ENCODE measurements at regions not wholly inside any gene's neighbourhood (a gene's known extent, or its start where the extent isn't known, plus 50 kb on each side); places are given as distances from the start of the nearest gene placed in this dataset.

DNA sequence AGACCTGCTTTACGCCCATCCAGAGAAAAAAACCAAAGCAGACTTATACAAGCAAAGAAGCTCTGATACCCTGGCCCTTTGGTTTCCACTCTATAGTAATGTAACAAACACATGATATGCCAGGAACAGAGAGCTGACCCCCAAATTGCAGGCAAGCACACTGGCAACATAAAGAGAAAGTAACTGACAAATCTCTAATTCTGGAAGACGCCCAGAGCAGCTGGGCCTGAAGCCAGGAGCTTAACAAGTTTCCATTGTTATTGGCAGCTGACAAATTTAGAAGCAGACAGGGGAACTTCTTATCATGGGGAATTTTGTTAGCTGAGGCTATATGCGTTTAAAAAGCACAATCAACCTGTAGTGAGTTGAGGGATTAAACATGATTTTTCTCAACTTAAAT lies 158.0 kb downstream of the DLEU7 start:
- DNase-seq (ENCODE audit: low read depth) = no peak

DNA sequence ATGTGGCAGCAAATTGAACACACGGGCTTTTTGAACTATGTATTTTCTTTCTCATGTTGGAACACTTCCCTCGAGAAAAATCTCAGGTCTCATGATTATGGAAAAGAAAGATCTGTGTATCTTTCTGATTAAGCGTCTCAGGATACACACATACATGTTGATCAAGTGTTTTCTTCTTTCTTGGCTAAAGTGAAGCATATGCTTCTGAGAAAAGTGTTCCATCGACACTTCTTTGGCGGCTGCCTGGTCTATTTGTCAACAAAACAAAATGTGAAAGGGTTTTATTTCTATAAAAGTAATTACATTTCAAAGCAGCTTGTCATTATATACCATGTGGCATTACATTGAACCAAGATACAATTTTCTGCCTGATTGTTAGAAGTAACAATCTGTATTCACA lies 157.5 kb downstream of the DLEU7 start:
- DNase-seq (ENCODE audit: low read depth) = no peak

DNA sequence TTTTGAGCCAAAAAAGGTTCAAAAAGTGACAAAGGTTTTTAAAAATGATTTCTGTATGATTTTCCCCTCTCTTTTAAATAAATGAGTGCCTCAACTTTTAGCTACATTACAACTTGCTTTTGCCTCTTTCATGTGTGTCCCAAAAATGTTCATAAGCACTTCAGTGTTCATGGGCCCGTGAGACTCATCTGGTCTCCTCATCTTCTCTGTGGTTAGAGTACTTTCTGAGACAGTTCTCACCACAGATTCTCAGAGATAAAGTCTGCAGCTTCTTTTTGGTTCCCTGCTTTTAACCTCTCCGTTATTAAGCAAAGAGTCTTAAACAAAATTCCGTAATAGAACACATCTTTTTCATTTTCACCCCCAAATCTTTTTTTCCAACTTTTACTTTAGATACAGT lies 156.9 kb downstream of the DLEU7 start:
- DNase-seq (ENCODE audit: low read depth) = no peak

DNA sequence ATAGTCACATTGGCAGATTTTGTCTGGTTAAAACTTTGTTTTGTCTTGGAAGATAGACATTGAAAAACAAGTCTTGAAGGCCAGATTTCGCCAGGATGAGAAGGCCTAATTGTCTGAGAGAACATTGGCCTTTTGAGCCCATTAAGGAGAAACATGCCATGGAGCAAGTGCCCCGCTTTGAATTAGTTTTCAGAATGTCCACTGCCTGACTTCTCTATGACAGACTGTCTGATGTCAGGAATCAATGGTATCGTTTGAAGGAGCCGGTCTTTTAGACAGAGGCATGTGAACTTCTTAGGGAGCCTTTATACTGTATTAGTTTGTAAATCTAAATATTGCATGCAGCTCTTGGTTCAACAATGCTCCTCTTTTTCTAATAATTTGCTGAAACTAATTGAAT lies 155.9 kb downstream of the DLEU7 start:
- DNase-seq (ENCODE audit: low read depth) = no peak

DNA sequence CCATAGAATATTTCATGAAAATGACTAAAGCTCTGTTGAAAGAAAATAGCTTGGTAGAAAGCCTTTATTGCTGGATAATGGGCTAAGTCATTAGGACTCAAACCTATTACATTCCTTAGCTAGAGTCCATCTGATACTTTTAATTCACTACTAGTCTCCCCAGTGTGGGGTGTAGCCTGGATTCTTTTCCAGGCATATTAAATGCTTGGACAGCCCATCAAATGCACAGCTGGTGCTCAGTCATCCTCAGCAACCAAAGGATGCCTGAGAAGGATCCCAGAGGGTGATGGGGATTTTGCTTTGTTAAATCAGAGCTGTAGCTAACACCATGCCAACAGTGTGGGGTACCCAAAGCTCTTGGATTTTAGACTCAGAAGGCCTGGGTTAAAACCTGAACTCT lies 153.5 kb downstream of the DLEU7 start:
- DNase-seq (ENCODE audit: low read depth) = no peak

DNA sequence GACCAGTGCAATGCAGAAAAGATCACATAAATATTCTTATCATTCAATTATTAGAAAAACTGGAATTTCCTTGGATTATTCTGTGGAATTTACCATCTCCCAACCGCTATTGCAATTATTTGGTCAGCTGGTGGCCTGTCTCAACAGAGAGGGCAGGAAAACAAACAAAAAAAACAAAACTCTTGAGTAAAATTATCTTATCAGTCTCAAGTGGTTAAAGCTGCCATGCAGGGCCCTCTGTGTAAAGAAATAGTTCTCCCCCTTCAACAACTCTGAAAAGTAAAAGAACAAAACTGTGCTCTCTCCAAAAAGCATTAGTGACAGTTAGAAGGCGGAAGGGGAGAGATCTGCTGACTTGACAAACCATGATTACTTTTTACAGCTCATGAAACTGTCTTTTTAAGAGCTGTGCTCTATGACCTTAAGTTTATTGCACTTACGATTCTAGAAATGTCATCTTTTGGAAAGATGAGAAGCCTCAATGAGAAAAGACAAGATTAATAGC lies 152.3 kb downstream of the DLEU7 start:
- DNase-seq (ENCODE audit: low read depth) = no peak

DNA sequence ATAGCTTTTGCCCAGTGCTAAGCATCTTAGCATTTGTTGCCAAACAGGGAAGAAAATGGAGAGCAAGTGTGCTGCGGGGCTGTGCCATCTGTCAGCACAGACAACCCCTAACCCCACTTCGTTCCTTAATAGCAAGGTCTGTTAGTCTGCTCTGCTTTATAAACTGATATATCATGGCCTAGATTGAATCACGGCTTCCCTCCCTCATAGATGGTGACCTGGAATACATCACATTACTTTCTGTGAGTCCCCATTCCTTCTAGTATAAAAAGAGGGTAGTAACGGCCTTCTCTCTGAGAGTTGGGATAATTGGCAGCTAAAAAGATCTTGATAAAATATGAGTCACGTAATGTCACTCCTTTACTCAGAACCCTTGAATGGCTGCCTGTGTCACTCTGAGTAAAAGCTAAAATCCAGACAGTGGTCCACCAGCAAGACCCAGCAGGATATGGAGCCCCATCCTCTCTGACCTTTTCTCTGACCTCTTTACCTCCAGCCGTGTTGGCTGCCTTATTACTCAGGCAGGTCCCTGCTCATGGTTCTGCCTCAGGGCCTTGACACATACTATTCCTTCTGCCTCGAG lies 151.7 kb downstream of the DLEU7 start:
- DNase-seq (ENCODE audit: low read depth) = no peak

DNA sequence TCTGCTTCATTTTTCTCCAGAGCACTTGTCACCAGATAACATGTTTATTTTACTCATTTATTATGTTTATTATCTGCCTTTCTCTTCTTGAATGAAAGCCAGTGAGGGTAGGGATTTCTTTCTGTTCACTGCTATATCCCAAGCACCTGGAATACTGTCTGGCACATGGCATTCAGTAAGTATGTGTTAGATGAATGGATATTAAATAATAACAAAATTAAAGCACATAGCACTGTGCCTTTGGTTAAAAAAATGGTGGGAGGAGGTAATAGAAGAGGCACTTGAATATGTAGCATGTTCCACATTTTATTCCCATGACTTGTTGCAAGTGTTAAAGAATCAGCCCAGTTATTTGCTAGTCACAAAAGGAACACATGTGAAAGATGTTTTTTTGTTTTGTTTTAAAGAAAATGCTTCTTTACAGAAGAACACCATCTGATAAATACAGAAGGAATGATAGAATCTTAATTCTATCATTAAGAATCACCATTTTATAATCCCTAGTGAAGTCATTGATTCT lies 151.0 kb downstream of the DLEU7 start:
- no peak for DNase-seq (ENCODE audit: low read depth)

DNA sequence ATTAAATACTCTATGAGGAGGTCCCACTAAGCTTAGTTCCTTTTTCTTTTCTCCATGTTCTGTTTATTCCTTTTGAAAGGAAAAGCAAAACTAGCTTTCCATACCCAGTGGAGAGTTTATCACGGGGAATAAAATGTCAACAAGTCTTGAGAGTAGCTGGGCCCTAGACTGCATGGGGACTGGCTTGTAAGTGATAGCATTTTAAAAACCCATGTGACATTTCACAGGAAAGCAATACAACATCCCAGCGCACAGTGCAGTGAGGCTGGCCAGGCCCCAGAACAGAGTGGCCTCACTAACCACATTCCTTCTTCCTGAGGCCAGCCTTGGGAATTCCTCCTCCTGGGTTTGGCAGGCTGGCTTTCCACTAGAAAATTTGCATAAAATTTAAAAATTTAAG lies 149.8 kb downstream of the DLEU7 start:
- no peak for DNase-seq (ENCODE audit: low read depth)

DNA sequence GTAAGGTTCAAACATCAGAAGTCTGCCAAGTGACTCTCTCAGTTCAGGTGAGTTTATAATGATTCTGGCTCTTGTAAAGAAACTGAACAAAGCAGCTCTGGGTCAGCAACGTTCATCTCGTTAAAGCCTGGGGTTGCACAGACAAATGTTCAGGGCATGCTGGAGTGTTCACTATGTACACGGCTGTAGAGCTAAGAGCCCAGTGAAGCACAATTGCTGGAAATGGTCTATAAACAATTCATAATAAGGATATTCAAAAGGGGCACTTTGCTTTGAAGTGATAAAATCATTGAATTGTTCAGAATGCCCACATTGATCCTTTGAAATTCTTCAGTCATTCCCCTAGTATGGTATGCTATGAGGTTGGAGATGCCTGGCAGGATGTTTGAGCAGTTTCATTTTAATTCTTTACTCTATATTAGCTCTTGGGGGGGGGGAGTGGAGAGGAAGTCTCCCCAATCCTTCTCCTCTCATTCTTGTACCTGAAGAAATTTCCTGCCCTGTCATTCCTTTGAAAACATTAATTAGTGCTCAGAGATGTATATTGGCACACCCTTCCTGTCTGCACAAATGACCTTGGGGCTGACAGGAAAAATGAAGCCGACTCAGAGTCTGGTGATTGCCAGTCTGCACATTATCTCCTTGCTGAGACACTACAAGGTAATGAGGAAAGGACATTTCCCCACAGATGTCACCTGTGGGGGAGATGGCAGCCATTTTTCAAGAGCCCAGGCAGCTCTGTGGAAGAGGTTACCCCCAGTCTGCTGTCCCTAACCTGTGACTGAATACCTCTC lies 145.5 kb downstream of the DLEU7 start:
- DNase-seq (ENCODE audit: low read depth) = no peak

DNA sequence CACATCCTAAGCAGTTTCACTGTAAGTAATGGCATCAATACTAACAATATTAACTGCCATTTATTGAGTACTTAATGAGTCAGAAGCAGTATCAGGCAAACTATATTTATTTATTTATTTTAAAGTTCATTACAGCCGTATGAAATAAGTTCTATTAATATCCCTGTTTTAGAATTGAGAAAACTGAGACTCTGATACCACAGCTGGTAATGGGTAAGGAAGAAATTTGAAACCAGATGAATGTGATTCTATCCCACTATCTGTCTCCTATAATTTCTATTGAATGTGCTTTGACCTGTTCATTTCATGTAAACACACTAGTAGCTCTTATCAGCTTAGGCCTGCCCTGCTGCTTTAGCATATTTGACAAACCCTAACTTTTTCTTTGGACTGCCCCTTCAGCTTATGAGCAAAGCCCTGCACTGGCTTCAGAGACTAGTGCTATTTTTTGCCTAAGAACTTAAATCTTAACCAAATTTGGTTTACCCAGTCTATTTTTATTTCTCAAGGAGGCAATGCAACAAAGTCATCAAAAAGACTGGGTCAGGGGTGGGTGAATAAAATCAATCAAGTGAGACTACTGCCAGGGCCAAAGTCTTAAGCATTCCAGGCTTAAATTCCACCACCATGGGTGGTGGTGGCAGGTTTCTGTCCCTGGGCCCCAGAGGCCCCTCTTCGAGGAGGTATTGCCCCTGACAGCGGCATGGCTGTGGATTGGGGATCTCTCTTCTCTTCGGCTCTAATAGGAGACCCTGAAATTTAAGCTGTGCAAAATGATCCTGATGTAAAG lies 143.4 kb downstream of the DLEU7 start:
- DNase-seq (ENCODE audit: low read depth) = no peak

DNA sequence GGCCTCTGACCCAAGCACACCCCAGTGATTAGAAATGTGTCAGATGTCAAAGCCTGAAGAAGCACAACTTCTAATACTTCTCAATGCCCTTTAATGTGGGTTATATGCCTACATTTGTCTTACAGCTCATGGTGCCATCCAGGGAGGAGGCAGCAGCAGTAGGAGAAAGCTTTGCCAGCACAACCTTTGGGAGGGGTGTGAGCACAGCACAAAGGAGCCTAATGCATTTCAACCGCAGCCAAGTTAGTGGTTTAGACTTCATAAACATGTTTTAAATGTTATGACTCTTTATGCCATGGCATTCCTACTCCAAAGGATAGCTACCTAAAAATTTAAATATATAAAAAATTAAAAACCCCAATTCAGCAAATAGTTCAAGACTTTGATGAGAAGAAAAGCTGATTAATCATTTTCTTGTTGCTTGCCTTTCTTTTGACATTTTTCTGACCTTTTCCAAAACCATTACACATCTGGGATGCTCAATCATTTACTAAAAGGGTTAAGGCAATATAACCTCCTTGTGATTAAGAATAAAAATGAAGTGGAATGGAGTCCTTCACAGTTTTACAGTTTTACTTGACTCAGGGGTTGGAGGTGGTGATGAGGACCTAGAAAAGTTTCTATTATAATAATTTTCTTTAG lies 142.7 kb downstream of the DLEU7 start:
- no peak for DNase-seq (ENCODE audit: low read depth)

DNA sequence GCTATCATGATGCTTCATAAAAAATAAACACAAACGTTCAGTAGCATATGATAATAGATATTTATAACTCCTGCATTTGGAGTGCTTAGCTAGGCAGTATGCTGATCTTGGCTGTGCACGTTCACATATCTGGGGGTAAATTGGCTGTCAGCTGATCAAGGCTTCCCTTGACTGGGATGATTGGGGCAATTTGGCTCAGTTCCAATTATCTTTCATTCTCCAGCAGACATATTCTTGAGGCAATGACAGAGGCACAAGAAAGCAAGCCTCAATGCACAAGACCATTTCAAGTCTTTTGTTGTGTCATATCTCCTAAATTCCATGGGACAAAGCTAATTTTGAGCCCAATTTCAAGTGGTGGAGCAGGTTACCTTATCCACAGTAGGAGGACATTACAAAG lies 142.0 kb downstream of the DLEU7 start:
- DNase-seq (ENCODE audit: low read depth) = no peak

DNA sequence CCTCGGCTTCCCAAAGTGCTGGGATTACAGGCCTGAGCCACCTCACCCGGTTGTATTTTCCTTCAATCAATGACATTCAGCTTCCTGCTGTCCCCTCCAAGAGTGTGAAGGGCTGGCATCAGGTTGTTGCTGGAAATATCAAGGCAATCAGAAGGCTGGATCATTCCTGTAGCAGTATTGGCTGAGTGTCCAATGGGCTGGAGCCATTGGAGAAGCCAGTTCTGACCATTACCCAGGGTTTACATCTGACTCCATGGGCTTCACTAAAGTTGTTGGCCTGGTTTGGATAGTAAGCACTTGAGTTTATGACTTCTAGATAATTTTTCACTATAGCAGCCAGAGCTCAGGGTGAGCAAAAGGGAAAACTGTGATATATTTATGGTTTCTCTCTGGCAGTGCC lies 137.0 kb downstream of the DLEU7 start:
- no peak for DNase-seq (ENCODE audit: low read depth)

DNA sequence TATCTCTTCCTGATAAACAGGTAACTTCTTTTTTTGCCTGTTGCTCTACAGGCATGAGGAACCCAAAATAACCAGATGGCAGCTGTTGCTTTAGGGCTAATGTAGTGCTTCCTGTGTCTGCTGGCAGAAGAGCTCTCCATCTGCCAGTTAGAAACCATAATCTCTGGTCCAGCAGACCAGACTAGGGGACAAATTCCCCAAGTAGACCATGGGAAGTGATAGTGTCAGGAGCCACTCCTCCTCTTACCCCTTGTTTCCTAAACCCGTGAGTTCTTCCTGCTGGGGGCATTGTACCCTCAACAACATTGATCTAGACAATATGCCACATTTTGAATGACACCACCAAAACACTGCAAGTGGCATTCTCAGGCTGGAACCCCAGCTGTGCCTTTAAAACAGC lies 135.9 kb downstream of the DLEU7 start:
- no peak for DNase-seq (ENCODE audit: low read depth)

DNA sequence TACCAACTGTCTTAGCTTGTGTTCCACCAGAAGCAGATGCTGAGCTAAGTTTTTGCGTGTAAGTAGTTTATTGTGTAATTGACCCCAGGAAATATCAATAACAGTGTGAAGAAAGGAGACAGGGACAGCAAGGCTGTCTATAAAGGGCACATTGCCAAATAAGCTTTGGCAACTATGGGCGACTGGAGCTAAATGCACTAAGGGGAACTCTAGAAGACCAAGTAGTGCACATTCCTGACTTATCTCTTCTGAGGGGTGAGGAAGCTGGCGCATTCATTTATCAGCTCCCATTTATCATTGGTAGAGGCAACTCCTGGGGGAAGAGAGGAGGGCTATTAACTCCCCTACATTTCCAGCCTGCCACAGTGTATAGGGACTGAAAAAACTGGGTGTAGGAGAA lies 135.0 kb downstream of the DLEU7 start:
- no peak for DNase-seq (ENCODE audit: low read depth)

DNA sequence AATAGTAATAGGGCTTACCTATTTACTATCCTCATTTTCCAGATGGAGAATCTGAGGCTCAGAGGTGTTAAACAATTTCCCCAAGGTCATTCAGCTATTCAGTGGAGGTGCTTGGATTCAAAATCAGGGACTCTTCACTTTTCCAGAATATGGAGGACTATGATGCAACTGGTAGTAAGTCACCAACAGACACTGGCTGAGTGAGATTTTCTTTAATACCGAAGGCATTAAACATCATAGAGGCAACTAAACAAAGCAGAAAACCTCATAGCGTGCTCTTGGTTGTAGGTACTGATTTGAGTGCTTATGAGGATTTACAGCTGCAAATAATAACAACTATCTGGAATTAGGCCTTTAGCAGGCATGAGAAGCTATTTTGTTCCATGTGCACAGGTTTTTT lies 134.4 kb downstream of the DLEU7 start:
- DNase-seq (ENCODE audit: low read depth) = no peak

DNA sequence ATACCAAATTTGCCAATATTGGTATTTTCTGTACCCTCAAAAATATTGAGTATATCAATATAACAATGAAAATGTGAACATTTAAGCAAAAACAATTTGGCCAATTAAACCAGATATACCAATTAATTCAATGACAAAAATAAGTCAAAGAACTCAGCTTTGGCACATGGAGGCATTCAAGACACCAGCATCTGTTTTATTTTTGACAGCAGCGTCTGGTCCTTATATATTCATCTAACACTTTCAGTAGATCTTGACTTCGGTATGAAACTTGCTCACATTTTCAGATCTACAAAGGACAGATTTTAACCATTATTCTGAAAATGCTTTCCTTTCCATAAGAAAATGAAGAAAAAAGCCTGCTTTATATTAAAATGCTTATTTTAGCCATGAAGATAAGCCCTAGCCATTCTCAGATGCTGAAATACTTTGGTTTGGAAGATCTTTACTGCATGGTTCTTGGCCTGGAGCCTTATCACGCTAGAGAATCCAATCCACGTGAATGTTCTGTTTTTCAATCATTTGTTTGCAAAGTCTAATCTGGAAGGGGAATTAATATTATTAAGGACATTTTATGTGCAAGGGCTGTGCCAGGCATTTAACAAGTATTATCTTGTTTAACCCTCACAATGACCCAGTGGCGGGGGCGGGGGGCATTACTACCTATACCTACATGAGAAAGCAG lies 132.2 kb downstream of the DLEU7 start:
- no peak for DNase-seq (ENCODE audit: low read depth)

DNA sequence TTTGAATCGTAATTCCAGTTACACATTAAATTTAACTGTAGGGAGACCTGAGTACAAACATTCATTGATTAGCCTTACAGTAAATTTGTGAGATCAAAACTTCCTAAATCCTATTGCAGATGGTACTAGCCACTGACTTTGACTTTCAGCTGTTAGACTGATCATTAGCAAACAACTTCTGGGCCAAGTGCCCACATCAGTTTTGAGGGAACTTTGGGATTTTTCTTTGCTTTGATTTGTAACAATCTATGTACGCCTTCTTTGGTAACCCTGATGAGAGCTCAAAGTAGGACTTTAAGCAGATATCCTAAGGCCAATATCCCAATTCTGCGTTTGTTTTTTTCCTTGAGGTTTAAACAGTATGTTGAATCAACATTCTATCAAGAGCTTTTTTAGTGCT lies 131.5 kb downstream of the DLEU7 start:
- DNase-seq (ENCODE audit: low read depth) = no peak

DNA sequence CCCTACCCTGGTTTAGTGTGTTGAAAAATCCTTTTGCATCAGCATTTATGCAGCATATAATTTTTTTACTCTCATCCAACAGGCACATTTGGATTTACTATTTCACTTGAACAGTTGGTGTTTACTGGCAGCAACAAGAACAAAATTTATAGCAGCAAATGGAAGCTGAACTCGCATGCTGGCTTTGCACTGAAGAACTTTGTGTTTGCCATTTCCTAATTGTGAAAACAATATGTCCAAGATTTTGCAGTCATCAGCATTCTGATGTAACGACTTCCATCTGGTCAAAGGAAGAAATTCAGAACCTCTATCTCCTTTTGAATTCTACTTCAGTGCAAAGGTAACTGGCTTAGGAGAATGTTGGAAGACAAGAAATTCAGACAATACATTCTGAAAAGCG lies 131.0 kb downstream of the DLEU7 start:
- DNase-seq (ENCODE audit: low read depth) = no peak

DNA sequence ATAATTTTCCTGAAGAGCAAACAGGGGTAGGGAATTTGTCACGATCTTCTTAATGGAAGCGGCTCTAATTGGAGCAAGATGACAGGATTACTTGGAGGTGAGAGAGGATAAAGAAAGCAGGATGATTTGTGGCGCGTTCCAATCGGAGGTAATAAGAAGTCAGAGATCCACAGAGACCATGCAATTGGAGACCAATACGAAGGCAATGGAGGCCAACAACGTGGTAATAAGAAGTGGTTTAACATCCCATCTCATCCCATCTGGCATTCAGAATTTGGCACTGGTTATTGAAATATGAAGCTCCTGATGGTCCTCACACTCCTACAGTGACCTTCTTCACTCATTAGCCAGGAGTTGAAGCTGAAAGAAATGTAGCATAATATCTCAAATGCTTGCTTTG lies 130.6 kb downstream of the DLEU7 start:
- no peak for DNase-seq (ENCODE audit: low read depth)

All from stimulated activated CD8-positive, alpha-beta memory T cell treated with anti-CD3 and anti-CD28 coated beads, Interleukin-12 subunit alpha, Interleukin-12 subunit beta, amount 100 ng/mL, for 4 hours (primary cell).